ENCODE measurements at regions not wholly inside any gene's neighbourhood (a gene's known extent, or its start where the extent isn't known, plus 50 kb on each side); places are given as distances from the start of the nearest gene placed in this dataset.

GRCh38 chr5:92927291-92927778, 653.7 kb downstream of the NR2F1-AS1 start:
- no peak overlapping the region for H3K9ac ChIP-seq (ENCODE audit: low read depth, low read length)
- H3K4me3 ChIP-seq (ENCODE audit: low read depth, low read length), result no peak overlapping the region
- no peaks in the 10 kb centered on the region for H3K36me3 ChIP-seq (ENCODE audit: control insufficient read depth, insufficient read depth, low read length)
- no peaks in the 10 kb centered on the region for H3K9me3 ChIP-seq (ENCODE audit: control insufficient read depth, insufficient read depth, low read length)
- peaks cover 41% of the 10 kb centered on the region for H3K4me1 ChIP-seq (ENCODE audit: control insufficient read depth, insufficient read depth, low read length)
- H3K27me3 ChIP-seq (ENCODE audit: control insufficient read depth, insufficient read depth, low read length), result no peaks in the 10 kb centered on the region
- peak overlapping the region; percentile 2 for H3K27ac ChIP-seq (ENCODE audit: low read depth, low read length)

GRCh38 chr5:92923885-92924284, 657.1 kb downstream of the NR2F1-AS1 start:
- no peaks in the 10 kb centered on the region for H3K9me3 ChIP-seq (ENCODE audit: control insufficient read depth, insufficient read depth, low read length)
- H3K27me3 ChIP-seq (ENCODE audit: control insufficient read depth, insufficient read depth, low read length), result no peaks in the 10 kb centered on the region
- H3K9ac ChIP-seq (ENCODE audit: low read depth, low read length), result no peak overlapping the region
- peaks cover 34% of the 10 kb centered on the region for H3K4me1 ChIP-seq (ENCODE audit: control insufficient read depth, insufficient read depth, low read length)
- H3K36me3 ChIP-seq (ENCODE audit: control insufficient read depth, insufficient read depth, low read length), result no peaks in the 10 kb centered on the region
- H3K4me3 ChIP-seq (ENCODE audit: low read depth, low read length), result no peak overlapping the region
- H3K27ac ChIP-seq (ENCODE audit: low read depth, low read length), result no peak overlapping the region

GRCh38 chr5:92922231-92922967, 658.6 kb downstream of the NR2F1-AS1 start:
- Histone ChIP-seq H3K27me3 (ENCODE audit: control insufficient read depth, insufficient read depth, low read length) (no peaks in the 10 kb centered on the region), H3K36me3 (ENCODE audit: control insufficient read depth, insufficient read depth, low read length) (no peaks in the 10 kb centered on the region), H3K4me1 (ENCODE audit: control insufficient read depth, insufficient read depth, low read length) (peaks cover 31% of the 10 kb centered on the region), H3K4me3 (ENCODE audit: low read depth, low read length) (no peak overlapping the region), H3K9ac (ENCODE audit: low read depth, low read length) (no peak overlapping the region), H3K9me3 (ENCODE audit: control insufficient read depth, insufficient read depth, low read length) (no peaks in the 10 kb centered on the region), H3K27ac (ENCODE audit: low read depth, low read length) (peak overlapping the region; percentile 38)

GRCh38 chr5:92917044-92917443, 664.0 kb downstream of the NR2F1-AS1 start:
- Histone ChIP-seq H3K9ac (ENCODE audit: low read depth, low read length) (no peak overlapping the region), H3K4me3 (ENCODE audit: low read depth, low read length) (no peak overlapping the region), H3K9me3 (ENCODE audit: control insufficient read depth, insufficient read depth, low read length) (no peaks in the 10 kb centered on the region), H3K27me3 (ENCODE audit: control insufficient read depth, insufficient read depth, low read length) (no peaks in the 10 kb centered on the region), H3K36me3 (ENCODE audit: control insufficient read depth, insufficient read depth, low read length) (no peaks in the 10 kb centered on the region), H3K4me1 (ENCODE audit: control insufficient read depth, insufficient read depth, low read length) (peaks cover 9% of the 10 kb centered on the region), H3K27ac (ENCODE audit: low read depth, low read length) (no peak overlapping the region)

GRCh38 chr5:92916036-92916435, 665.0 kb downstream of the NR2F1-AS1 start:
- Histone ChIP-seq H3K27me3 (ENCODE audit: control insufficient read depth, insufficient read depth, low read length) (no peaks in the 10 kb centered on the region), H3K4me1 (ENCODE audit: control insufficient read depth, insufficient read depth, low read length) (peaks cover 18% of the 10 kb centered on the region), H3K9me3 (ENCODE audit: control insufficient read depth, insufficient read depth, low read length) (no peaks in the 10 kb centered on the region), H3K4me3 (ENCODE audit: low read depth, low read length) (no peak overlapping the region), H3K9ac (ENCODE audit: low read depth, low read length) (no peak overlapping the region), H3K27ac (ENCODE audit: low read depth, low read length) (no peak overlapping the region), H3K36me3 (ENCODE audit: control insufficient read depth, insufficient read depth, low read length) (no peaks in the 10 kb centered on the region)

GRCh38 chr5:92912283-92912682, 668.7 kb downstream of the NR2F1-AS1 start:
- Histone ChIP-seq H3K36me3 (ENCODE audit: control insufficient read depth, insufficient read depth, low read length) (no peaks in the 10 kb centered on the region), H3K27ac (ENCODE audit: low read depth, low read length) (no peak overlapping the region), H3K9ac (ENCODE audit: low read depth, low read length) (no peak overlapping the region), H3K27me3 (ENCODE audit: control insufficient read depth, insufficient read depth, low read length) (no peaks in the 10 kb centered on the region), H3K4me1 (ENCODE audit: control insufficient read depth, insufficient read depth, low read length) (peaks cover 37% of the 10 kb centered on the region), H3K9me3 (ENCODE audit: control insufficient read depth, insufficient read depth, low read length) (no peaks in the 10 kb centered on the region), H3K4me3 (ENCODE audit: low read depth, low read length) (no peak overlapping the region)

GRCh38 chr5:92911851-92912250, 669.2 kb downstream of the NR2F1-AS1 start:
- H3K9me3 ChIP-seq (ENCODE audit: control insufficient read depth, insufficient read depth, low read length), result no peaks in the 10 kb centered on the region
- H3K27me3 ChIP-seq (ENCODE audit: control insufficient read depth, insufficient read depth, low read length), result no peaks in the 10 kb centered on the region
- H3K9ac ChIP-seq (ENCODE audit: low read depth, low read length), result no peak overlapping the region
- H3K4me3 ChIP-seq (ENCODE audit: low read depth, low read length), result no peak overlapping the region; the same call in 1 of the 2 replicates
- H3K36me3 ChIP-seq (ENCODE audit: control insufficient read depth, insufficient read depth, low read length), result no peaks in the 10 kb centered on the region
- H3K4me1 ChIP-seq (ENCODE audit: control insufficient read depth, insufficient read depth, low read length), result peaks cover 37% of the 10 kb centered on the region
- H3K27ac ChIP-seq (ENCODE audit: low read depth, low read length), result peak overlapping the region; percentile 38

GRCh38 chr5:92911293-92911692, 669.7 kb downstream of the NR2F1-AS1 start:
- Histone ChIP-seq H3K27ac (ENCODE audit: low read depth, low read length) (peak overlapping the region; percentile 38), H3K36me3 (ENCODE audit: control insufficient read depth, insufficient read depth, low read length) (no peaks in the 10 kb centered on the region), H3K9me3 (ENCODE audit: control insufficient read depth, insufficient read depth, low read length) (no peaks in the 10 kb centered on the region), H3K4me3 (ENCODE audit: low read depth, low read length) (no peak overlapping the region; the same call in 1 of the 2 replicates), H3K4me1 (ENCODE audit: control insufficient read depth, insufficient read depth, low read length) (peaks cover 37% of the 10 kb centered on the region), H3K9ac (ENCODE audit: low read depth, low read length) (no peak overlapping the region), H3K27me3 (ENCODE audit: control insufficient read depth, insufficient read depth, low read length) (no peaks in the 10 kb centered on the region)

GRCh38 chr5:92909602-92909962, 671.4 kb downstream of the NR2F1-AS1 start:
- Histone ChIP-seq H3K4me1 (ENCODE audit: control insufficient read depth, insufficient read depth, low read length) (peaks cover 37% of the 10 kb centered on the region), H3K9me3 (ENCODE audit: control insufficient read depth, insufficient read depth, low read length) (no peaks in the 10 kb centered on the region), H3K36me3 (ENCODE audit: control insufficient read depth, insufficient read depth, low read length) (no peaks in the 10 kb centered on the region), H3K27ac (ENCODE audit: low read depth, low read length) (no peak overlapping the region), H3K4me3 (ENCODE audit: low read depth, low read length) (no peak overlapping the region), H3K9ac (ENCODE audit: low read depth, low read length) (no peak overlapping the region), H3K27me3 (ENCODE audit: control insufficient read depth, insufficient read depth, low read length) (no peaks in the 10 kb centered on the region)

GRCh38 chr5:92908952-92909601, 671.9 kb downstream of the NR2F1-AS1 start:
- no peaks in the 10 kb centered on the region for H3K36me3 ChIP-seq (ENCODE audit: control insufficient read depth, insufficient read depth, low read length)
- H3K9me3 ChIP-seq (ENCODE audit: control insufficient read depth, insufficient read depth, low read length), result no peaks in the 10 kb centered on the region
- no peak overlapping the region for H3K9ac ChIP-seq (ENCODE audit: low read depth, low read length)
- H3K4me1 ChIP-seq (ENCODE audit: control insufficient read depth, insufficient read depth, low read length), result peaks cover 37% of the 10 kb centered on the region
- no peak overlapping the region for H3K27ac ChIP-seq (ENCODE audit: low read depth, low read length)
- H3K27me3 ChIP-seq (ENCODE audit: control insufficient read depth, insufficient read depth, low read length), result no peaks in the 10 kb centered on the region
- no peak overlapping the region for H3K4me3 ChIP-seq (ENCODE audit: low read depth, low read length)

- no peak overlapping the region for H3K4me3 ChIP-seq (ENCODE audit: low read depth, low read length)
- no peak overlapping the region for H3K27ac ChIP-seq (ENCODE audit: low read depth, low read length)
- peaks cover 37% of the 10 kb centered on the region for H3K4me1 ChIP-seq (ENCODE audit: control insufficient read depth, insufficient read depth, low read length)
- H3K27me3 ChIP-seq (ENCODE audit: control insufficient read depth, insufficient read depth, low read length), result no peaks in the 10 kb centered on the region
- no peak overlapping the region for H3K9ac ChIP-seq (ENCODE audit: low read depth, low read length)
- no peaks in the 10 kb centered on the region for H3K9me3 ChIP-seq (ENCODE audit: control insufficient read depth, insufficient read depth, low read length)
- H3K36me3 ChIP-seq (ENCODE audit: control insufficient read depth, insufficient read depth, low read length), result no peaks in the 10 kb centered on the region
Measured at GRCh38 chr5:92907938-92908606, 672.9 kb downstream of the NR2F1-AS1 start.

Data from HUES48 (cell line).